ENCODE measurements at regions not wholly inside any gene's neighbourhood (a gene's known extent, or its start where the extent isn't known, plus 50 kb on each side); places are given as distances from the start of the nearest gene placed in this dataset.
A peak's percentile ranks its signal among the peaks of the same experiment; 100 is the strongest.

- ChIA-PET POLR2A (no interaction called here), CTCF (no interaction called here)
Observed at GRCh38 chr2:241940329-241940728, 70.8 kb downstream of the RTP5 start.

DNA sequence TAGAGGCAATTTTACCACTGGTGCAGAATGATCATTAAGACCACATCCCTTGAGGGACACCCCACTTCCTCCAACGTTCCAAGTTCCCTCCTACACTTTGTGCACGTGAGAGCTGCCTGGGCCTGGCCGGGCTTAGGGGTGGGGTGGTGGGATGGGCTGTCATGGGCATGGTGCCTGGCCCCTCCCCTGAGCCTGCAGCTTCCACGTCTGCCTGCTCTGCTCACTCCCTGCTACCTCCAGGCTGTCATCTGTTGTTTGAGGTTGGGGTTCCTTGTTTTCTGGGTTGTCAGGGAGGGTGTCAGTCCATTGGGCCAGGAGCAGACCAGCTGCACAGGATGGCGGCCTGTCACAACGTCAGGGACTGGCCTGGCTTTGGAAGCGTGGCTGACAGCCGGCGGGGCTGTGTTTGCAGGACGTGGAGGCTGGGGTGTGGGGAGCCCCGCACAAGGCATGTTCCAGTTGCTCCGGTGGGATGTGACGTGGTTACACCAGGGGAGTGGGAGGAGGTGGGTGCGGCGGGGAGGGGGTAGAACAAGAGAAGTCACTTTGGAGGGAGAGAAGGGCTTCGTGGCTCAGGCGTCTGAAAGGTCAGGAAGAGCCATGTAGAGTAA lies 72.3 kb downstream of the RTP5 start:
- ChIA-PET CTCF (no interaction called here), POLR2A (no interaction called here)
- no peak for DNase-seq (ENCODE audit: extremely low spot score)
- TF ChIP-seq FOXK2 (IDR thresholded peaks at IDR 0.05) = no peak
- TF ChIP-seq BHLHE40 (IDR thresholded peaks at IDR 0.05; ENCODE audit: borderline replicate concordance) = no peak
- no peak for TF ChIP-seq HDGF (IDR thresholded peaks at IDR 0.05; ENCODE audit: borderline replicate concordance)
- TF ChIP-seq SP1 (IDR thresholded peaks at IDR 0.05) = no peak
- no peak for TF ChIP-seq ELF4 (IDR thresholded peaks at IDR 0.05)
- TF ChIP-seq ARNT (IDR thresholded peaks at IDR 0.05) = no peak
- TF ChIP-seq, protein P1, sequence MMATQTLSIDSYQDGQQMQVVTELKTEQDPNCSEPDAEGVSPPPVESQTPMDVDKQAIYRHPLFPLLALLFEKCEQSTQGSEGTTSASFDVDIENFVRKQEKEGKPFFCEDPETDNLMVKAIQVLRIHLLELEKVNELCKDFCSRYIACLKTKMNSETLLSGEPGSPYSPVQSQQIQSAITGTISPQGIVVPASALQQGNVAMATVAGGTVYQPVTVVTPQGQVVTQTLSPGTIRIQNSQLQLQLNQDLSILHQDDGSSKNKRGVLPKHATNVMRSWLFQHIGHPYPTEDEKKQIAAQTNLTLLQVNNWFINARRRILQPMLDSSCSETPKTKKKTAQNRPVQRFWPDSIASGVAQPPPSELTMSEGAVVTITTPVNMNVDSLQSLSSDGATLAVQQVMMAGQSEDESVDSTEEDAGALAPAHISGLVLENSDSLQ (IDR thresholded peaks at IDR 0.05) = no peak
- TF ChIP-seq SUZ12 (IDR thresholded peaks at IDR 0.05) = no peak
- TF ChIP-seq ZNF384 (IDR thresholded peaks at IDR 0.05) = no peak
- no peak for TF ChIP-seq FOXM1 (IDR thresholded peaks at IDR 0.05; ENCODE audit: borderline replicate concordance)
- TF ChIP-seq FOXA1 (IDR thresholded peaks at IDR 0.05) = no peak
- no peak for TF ChIP-seq NFRKB (IDR thresholded peaks at IDR 0.05)
- TF ChIP-seq L3MBTL2 (conservative IDR thresholded peaks at IDR 0.05) = no peak
- no peak for TF ChIP-seq LEF1 (IDR thresholded peaks at IDR 0.05; ENCODE audit: borderline replicate concordance)
- TF ChIP-seq CTBP1 (IDR thresholded peaks at IDR 0.05; ENCODE audit: borderline replicate concordance) = no peak
- no peak for TF ChIP-seq TARDBP (IDR thresholded peaks at IDR 0.05)

More at GRCh38 chr2:241940329-241940728, 70.8 kb downstream of the RTP5 start:
- TF ChIP-seq ZNF384 (IDR thresholded peaks at IDR 0.05) (no peak), HDGF (IDR thresholded peaks at IDR 0.05; ENCODE audit: borderline replicate concordance) (no peak)
- peak; percentile 20 for DNase-seq (ENCODE audit: extremely low spot score)

DNA sequence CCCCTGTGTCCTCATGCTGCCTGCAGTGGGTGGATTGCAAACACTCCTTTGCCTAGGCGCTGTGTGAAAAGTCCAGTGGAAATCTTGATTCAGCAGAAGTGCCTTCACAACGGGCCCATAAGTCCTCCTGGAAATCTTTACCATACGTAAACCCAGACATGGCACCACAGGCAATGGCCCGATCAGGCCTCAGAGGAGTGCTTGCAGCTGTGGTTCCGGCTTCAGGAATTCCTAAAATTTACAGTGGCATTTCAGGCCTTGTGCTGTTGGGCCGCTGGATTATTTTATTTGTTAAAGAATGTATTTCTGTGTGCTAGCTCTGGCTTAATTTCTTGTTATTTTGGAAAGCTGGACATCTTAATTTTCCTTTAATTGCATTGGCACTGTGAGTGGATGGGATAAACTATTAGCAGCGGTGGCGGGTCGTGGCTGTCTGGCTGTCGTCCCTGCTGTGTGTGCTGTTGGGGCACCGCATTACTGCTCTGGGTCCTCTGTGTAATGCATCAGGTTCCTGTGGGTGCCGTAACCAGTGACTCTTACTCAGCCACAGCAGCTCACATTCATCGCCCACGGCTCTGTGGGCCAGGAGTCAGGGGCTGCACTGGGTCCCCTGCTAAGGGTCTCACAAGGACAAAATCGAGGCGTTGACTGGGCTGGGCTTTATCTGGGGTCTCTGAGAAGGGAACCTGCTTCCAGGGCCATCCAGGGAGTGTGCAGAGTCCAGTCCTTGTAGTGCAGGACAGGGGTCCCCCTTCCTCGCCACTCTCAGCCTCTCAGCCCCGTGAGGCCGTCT lies 73.1 kb downstream of the RTP5 start:
- CTCF ChIA-PET = no interaction called here
- no peak for DNase-seq (ENCODE audit: extremely low spot score)
- TF ChIP-seq FOXM1 (IDR thresholded peaks at IDR 0.05; ENCODE audit: borderline replicate concordance) (no peak), NFRKB (IDR thresholded peaks at IDR 0.05) (no peak), ZNF384 (IDR thresholded peaks at IDR 0.05) (no peak), HDGF (IDR thresholded peaks at IDR 0.05; ENCODE audit: borderline replicate concordance) (no peak), CTBP1 (IDR thresholded peaks at IDR 0.05; ENCODE audit: borderline replicate concordance) (no peak), FOXK2 (IDR thresholded peaks at IDR 0.05) (no peak), ARNT (IDR thresholded peaks at IDR 0.05) (no peak), FOXA1 (IDR thresholded peaks at IDR 0.05) (no peak), SUZ12 (IDR thresholded peaks at IDR 0.05) (no peak), TARDBP (IDR thresholded peaks at IDR 0.05) (no peak), L3MBTL2 (conservative IDR thresholded peaks at IDR 0.05) (no peak), BHLHE40 (IDR thresholded peaks at IDR 0.05; ENCODE audit: borderline replicate concordance) (no peak), LEF1 (IDR thresholded peaks at IDR 0.05; ENCODE audit: borderline replicate concordance) (no peak)
- TF ChIP-seq, protein P1 (IDR thresholded peaks at IDR 0.05) = no peak
- POLR2A ChIA-PET = no interaction called here

- TF ChIP-seq SUZ12 (IDR thresholded peaks at IDR 0.05) = no peak
- TF ChIP-seq FOXK2 (IDR thresholded peaks at IDR 0.05) = no peak
- no peak for TF ChIP-seq TARDBP (IDR thresholded peaks at IDR 0.05)
- no peak for TF ChIP-seq SP1 (IDR thresholded peaks at IDR 0.05)
- no peak for TF ChIP-seq ZNF384 (IDR thresholded peaks at IDR 0.05)
- ChIA-PET POLR2A (no interaction called here), CTCF (no interaction called here)
Observed at GRCh38 chr2:241943209-241943850, 73.8 kb downstream of the RTP5 start.

DNA sequence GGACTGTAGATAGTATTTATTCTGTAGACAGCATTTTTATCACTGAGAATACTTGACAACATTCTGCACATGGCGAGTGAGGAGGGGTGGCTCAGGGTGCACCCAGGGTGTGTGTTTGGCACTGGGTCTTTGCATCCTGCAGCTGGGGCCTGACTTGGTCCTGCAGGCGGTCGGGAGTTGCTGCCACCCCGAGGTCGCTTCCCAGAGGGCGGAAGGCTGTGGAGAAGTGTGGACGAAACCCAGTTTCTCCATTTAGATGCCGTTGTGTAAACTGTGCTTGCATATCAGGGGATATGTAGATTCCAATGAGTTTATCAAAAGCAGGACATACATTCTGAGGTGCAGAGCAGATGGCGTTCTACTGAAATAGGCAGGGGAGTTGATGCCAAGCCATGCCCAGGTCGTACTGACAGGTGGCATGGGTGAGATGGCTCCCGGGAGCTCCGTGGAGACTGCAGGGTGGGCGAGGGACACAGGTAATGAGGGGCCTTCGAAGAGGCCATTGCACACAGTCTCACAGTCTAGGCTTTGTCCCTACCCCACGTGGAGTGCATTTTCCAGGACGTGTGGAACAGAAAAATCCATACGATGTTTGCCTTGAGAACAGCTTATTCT lies 74.5 kb downstream of the RTP5 start:
- TF ChIP-seq FOXA1 (IDR thresholded peaks at IDR 0.05) (no peak), SUZ12 (IDR thresholded peaks at IDR 0.05) (no peak), ELF4 (IDR thresholded peaks at IDR 0.05) (no peak), ARNT (IDR thresholded peaks at IDR 0.05) (no peak), LEF1 (IDR thresholded peaks at IDR 0.05; ENCODE audit: borderline replicate concordance) (no peak), SP1 (IDR thresholded peaks at IDR 0.05) (no peak), FOXM1 (IDR thresholded peaks at IDR 0.05; ENCODE audit: borderline replicate concordance) (no peak), L3MBTL2 (conservative IDR thresholded peaks at IDR 0.05) (no peak), ZNF384 (IDR thresholded peaks at IDR 0.05) (no peak), HDGF (IDR thresholded peaks at IDR 0.05; ENCODE audit: borderline replicate concordance) (no peak), CTBP1 (IDR thresholded peaks at IDR 0.05; ENCODE audit: borderline replicate concordance) (no peak), TARDBP (IDR thresholded peaks at IDR 0.05) (no peak), FOXK2 (IDR thresholded peaks at IDR 0.05) (no peak), BHLHE40 (IDR thresholded peaks at IDR 0.05; ENCODE audit: borderline replicate concordance) (no peak), NFRKB (IDR thresholded peaks at IDR 0.05) (no peak)
- TF ChIP-seq, protein P1 (IDR thresholded peaks at IDR 0.05) = no peak
- no peak for DNase-seq (ENCODE audit: extremely low spot score)
- ChIA-PET POLR2A (no interaction called here), CTCF (no interaction called here)

More at GRCh38 chr2:241943209-241943850, 73.8 kb downstream of the RTP5 start:
- no peak for DNase-seq (ENCODE audit: extremely low spot score)

All from HEK293T (cell line).